ENCODE measurements at regions not wholly inside any gene's neighbourhood (a gene's known extent, or its start where the extent isn't known, plus 50 kb on each side); places are given as distances from the start of the nearest gene placed in this dataset.

DNA sequence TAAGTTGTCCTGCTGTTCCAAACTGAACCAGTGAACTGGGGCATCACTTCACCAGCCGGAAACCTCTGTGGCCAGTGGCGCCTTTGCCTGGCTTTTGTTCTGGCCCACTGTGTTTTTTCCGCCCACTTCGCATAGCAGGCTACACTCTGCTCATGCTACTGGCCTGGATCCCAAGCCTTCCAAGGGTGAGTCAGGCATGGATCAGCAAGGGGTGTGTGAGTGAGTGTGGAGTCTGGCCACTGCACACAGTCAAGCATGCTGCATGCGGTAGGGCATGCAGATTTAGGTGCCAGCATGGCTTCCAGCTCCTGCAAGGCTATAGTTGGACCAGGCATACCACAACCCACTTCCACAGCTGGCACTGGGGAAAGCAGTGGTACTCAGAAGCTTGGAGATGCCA lies 1967.9 kb downstream of the C4orf33 start:
- H2BK120ac ChIP-seq (ENCODE audit: low read depth, low read length): no peak overlapping the region
- H3K27me3 ChIP-seq (ENCODE audit: control insufficient read depth in 3 of 3, insufficient read depth in 3 of 3, low read depth in 1 of 3, low read length in 3 of 3): no peaks in the 10 kb centered on the region
- H3K4me1 ChIP-seq (ENCODE audit: control insufficient read depth in 2 of 2, insufficient read depth in 1 of 2, low read depth in 1 of 2, low read length in 2 of 2): peaks cover 0 to 1% of the 10 kb centered on the region in 2 donors
- H3K9me3 ChIP-seq (replicated peaks in 1 of 2; ENCODE audit: control insufficient read depth in 2 of 2, insufficient read depth in 1 of 2, low read depth in 1 of 2, low read length in 2 of 2): peaks cover 5 to 11% of the 10 kb centered on the region in 2 donors
- no peak overlapping the region for H2AK5ac ChIP-seq (ENCODE audit: low read depth, low read length)
- H3K36me3 ChIP-seq (replicated peaks in 1 of 2; ENCODE audit: control insufficient read depth in 2 of 2, insufficient read depth in 2 of 2, low read length in 2 of 2): no peaks in the 10 kb centered on the region
- WGBS, 2 donors (ENCODE audit: extremely low coverage in 2 of 2, insufficient read length in 2 of 2, insufficient replicate concordance in 1 of 2): no CpG with 5 or more reads among the region's 5 CpGs
- H3K79me1 ChIP-seq (ENCODE audit: low read depth, low read length): no peaks in the 10 kb centered on the region
- H2AFZ ChIP-seq (ENCODE audit: low read length): no peak overlapping the region
- DNase-seq (ENCODE audit: low spot score): no peak
- no peak overlapping the region for H2BK15ac ChIP-seq (ENCODE audit: low read length)
- H2BK12ac ChIP-seq (ENCODE audit: low read length): no peak overlapping the region
- no peak overlapping the region for H4K8ac ChIP-seq (ENCODE audit: low read depth, low read length)
- H3K23ac ChIP-seq (ENCODE audit: low read depth, low read length, poor library complexity): peak overlapping the region; percentile 65
- H3K14ac ChIP-seq (ENCODE audit: low read length): peak overlapping the region; percentile 97
- no peak overlapping the region for H3K4ac ChIP-seq (ENCODE audit: low read length)
- no peak overlapping the region for H2BK5ac ChIP-seq (ENCODE audit: low read length)
- H4K91ac ChIP-seq (ENCODE audit: low read depth, low read length, poor library complexity): no peak overlapping the region
- H3K4me2 ChIP-seq (ENCODE audit: insufficient read depth, low read length, poor library complexity, severe bottlenecking): no peak overlapping the region
- H3K27ac ChIP-seq (replicated peaks; ENCODE audit: low read length): no peak overlapping the region
- H3K4me3 ChIP-seq (ENCODE audit: low read length in 2 of 2): no peak overlapping the region
- peak overlapping the region; percentile 48 for H3K18ac ChIP-seq (ENCODE audit: low read length)
- no peak overlapping the region for H3K9ac ChIP-seq (ENCODE audit: low read depth, low read length, poor library complexity)

DNA sequence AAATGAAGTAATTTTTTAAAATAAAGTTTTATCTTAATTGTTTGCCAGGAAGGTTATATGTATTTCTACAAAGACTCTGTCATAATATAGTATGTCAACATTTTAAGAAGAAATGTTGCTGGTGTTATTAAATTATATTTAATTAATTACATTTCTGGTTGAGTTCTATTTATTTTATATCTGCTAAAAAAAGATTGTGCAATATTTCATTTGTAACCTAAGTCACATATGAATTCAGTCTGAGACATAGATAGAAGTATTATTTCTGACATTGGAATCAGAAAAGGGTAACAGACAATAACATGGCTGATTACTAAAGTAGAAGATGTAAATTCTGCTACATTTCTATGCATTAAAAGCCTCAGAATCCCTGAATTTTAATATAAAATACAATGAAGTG lies 1985.1 kb downstream of the C4orf33 start:
- Histone ChIP-seq H3K36me3 (replicated peaks in 1 of 2; ENCODE audit: control insufficient read depth in 2 of 2, insufficient read depth in 2 of 2, low read length in 2 of 2) (no peaks in the 10 kb centered on the region), H3K9ac (ENCODE audit: low read depth, low read length, poor library complexity) (no peak overlapping the region), H3K4me3 (ENCODE audit: low read length in 2 of 2) (no peak overlapping the region), H2AFZ (ENCODE audit: low read length) (no peak overlapping the region), H2BK120ac (ENCODE audit: low read depth, low read length) (no peak overlapping the region), H3K79me1 (ENCODE audit: low read depth, low read length) (no peaks in the 10 kb centered on the region), H2BK15ac (ENCODE audit: low read length) (no peak overlapping the region), H3K4me1 (ENCODE audit: control insufficient read depth in 2 of 2, insufficient read depth in 1 of 2, low read depth in 1 of 2, low read length in 2 of 2) (no peaks in the 10 kb centered on the region), H3K23ac (ENCODE audit: low read depth, low read length, poor library complexity) (no peak overlapping the region), H3K27me3 (ENCODE audit: control insufficient read depth in 3 of 3, insufficient read depth in 3 of 3, low read depth in 1 of 3, low read length in 3 of 3) (no peaks in the 10 kb centered on the region), H3K14ac (ENCODE audit: low read length) (no peak overlapping the region), H2AK5ac (ENCODE audit: low read depth, low read length) (no peak overlapping the region), H3K4ac (ENCODE audit: low read length) (no peak overlapping the region), H3K9me3 (replicated peaks in 1 of 2; ENCODE audit: control insufficient read depth in 2 of 2, insufficient read depth in 1 of 2, low read depth in 1 of 2, low read length in 2 of 2) (no peaks in the 10 kb centered on the region), H2BK12ac (ENCODE audit: low read length) (no peak overlapping the region), H4K8ac (ENCODE audit: low read depth, low read length) (no peak overlapping the region), H2BK5ac (ENCODE audit: low read length) (no peak overlapping the region), H3K18ac (ENCODE audit: low read length) (no peak overlapping the region), H4K91ac (ENCODE audit: low read depth, low read length, poor library complexity) (no peak overlapping the region), H3K4me2 (ENCODE audit: insufficient read depth, low read length, poor library complexity, severe bottlenecking) (no peak overlapping the region), H3K27ac (replicated peaks; ENCODE audit: low read length) (no peak overlapping the region)
- DNase-seq (ENCODE audit: low spot score): no peak

DNA sequence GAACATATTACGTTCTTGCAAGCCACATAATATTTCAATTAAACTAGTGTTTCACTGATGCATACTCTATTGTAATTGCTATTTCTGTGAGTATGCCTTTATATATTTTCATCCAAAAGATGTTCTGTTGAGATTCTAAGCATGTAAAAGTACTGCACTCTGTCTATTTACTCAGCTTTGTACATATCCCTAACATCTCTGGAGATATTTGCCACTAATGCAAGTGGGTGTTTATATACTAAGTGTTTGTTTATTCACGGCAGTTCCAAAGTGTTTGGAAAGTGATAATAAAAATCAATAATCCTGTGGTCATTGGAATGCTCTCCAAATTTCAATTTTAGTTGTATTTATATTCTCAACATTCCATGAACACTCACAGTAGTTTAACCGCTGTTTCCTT lies 1989.0 kb downstream of the C4orf33 start:
- Histone ChIP-seq H2AFZ (ENCODE audit: low read length) (no peak overlapping the region), H3K9me3 (replicated peaks in 1 of 2; ENCODE audit: control insufficient read depth in 2 of 2, insufficient read depth in 1 of 2, low read depth in 1 of 2, low read length in 2 of 2) (no peaks in the 10 kb centered on the region), H3K27me3 (ENCODE audit: control insufficient read depth in 3 of 3, insufficient read depth in 3 of 3, low read depth in 1 of 3, low read length in 3 of 3) (no peaks in the 10 kb centered on the region), H4K91ac (ENCODE audit: low read depth, low read length, poor library complexity) (no peak overlapping the region), H3K14ac (ENCODE audit: low read length) (no peak overlapping the region), H3K79me1 (ENCODE audit: low read depth, low read length) (no peaks in the 10 kb centered on the region), H3K9ac (ENCODE audit: low read depth, low read length, poor library complexity) (no peak overlapping the region), H2BK120ac (ENCODE audit: low read depth, low read length) (no peak overlapping the region), H3K4me2 (ENCODE audit: insufficient read depth, low read length, poor library complexity, severe bottlenecking) (no peak overlapping the region), H2BK15ac (ENCODE audit: low read length) (no peak overlapping the region), H3K36me3 (replicated peaks in 1 of 2; ENCODE audit: control insufficient read depth in 2 of 2, insufficient read depth in 2 of 2, low read length in 2 of 2) (no peaks in the 10 kb centered on the region), H2BK12ac (ENCODE audit: low read length) (no peak overlapping the region), H3K4ac (ENCODE audit: low read length) (no peak overlapping the region), H3K27ac (replicated peaks; ENCODE audit: low read length) (no peak overlapping the region), H3K23ac (ENCODE audit: low read depth, low read length, poor library complexity) (no peak overlapping the region), H3K4me3 (ENCODE audit: low read length in 2 of 2) (no peak overlapping the region), H3K18ac (ENCODE audit: low read length) (no peak overlapping the region), H3K4me1 (ENCODE audit: control insufficient read depth in 2 of 2, insufficient read depth in 1 of 2, low read depth in 1 of 2, low read length in 2 of 2) (no peaks in the 10 kb centered on the region), H2BK5ac (ENCODE audit: low read length) (no peak overlapping the region), H2AK5ac (ENCODE audit: low read depth, low read length) (no peak overlapping the region), H4K8ac (ENCODE audit: low read depth, low read length) (no peak overlapping the region)
- no CpG with 5 or more reads among the region's 3 CpGs for WGBS, 2 donors (ENCODE audit: extremely low coverage in 2 of 2, insufficient read length in 2 of 2, insufficient replicate concordance in 1 of 2)
- DNase-seq (ENCODE audit: low spot score): no peak

DNA sequence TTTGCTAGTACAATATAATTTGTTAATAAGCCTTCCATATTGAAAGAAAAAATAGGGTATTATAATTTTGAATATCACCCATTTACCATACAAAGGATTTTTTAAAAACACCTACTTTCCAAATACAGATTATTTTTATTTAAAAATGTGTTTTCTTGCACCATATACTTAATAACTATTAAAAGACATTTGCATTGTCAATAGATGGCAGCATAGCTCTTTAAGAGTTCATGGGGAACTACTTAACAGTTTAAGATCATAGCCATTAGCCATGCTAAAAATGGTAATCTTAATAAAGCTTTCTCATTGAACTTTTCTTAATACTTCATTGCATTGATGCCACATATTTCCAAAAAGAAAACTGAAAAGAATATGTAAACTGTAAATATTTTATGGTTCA lies 1995.9 kb downstream of the C4orf33 start:
- H2BK120ac ChIP-seq (ENCODE audit: low read depth, low read length): no peak overlapping the region
- H3K18ac ChIP-seq (ENCODE audit: low read length): no peak overlapping the region
- no peak overlapping the region for H2BK5ac ChIP-seq (ENCODE audit: low read length)
- H2BK12ac ChIP-seq (ENCODE audit: low read length): no peak overlapping the region
- no peak overlapping the region for H4K91ac ChIP-seq (ENCODE audit: low read depth, low read length, poor library complexity)
- H3K14ac ChIP-seq (ENCODE audit: low read length): no peak overlapping the region
- no peak overlapping the region for H3K4ac ChIP-seq (ENCODE audit: low read length)
- H4K8ac ChIP-seq (ENCODE audit: low read depth, low read length): no peak overlapping the region
- H3K36me3 ChIP-seq (replicated peaks in 1 of 2; ENCODE audit: control insufficient read depth in 2 of 2, insufficient read depth in 2 of 2, low read length in 2 of 2): no peaks in the 10 kb centered on the region
- no peaks in the 10 kb centered on the region for H3K27me3 ChIP-seq (ENCODE audit: control insufficient read depth in 3 of 3, insufficient read depth in 3 of 3, low read depth in 1 of 3, low read length in 3 of 3)
- no peak overlapping the region for H3K9ac ChIP-seq (ENCODE audit: low read depth, low read length, poor library complexity)
- no peak overlapping the region for H2AK5ac ChIP-seq (ENCODE audit: low read depth, low read length)
- H3K4me2 ChIP-seq (ENCODE audit: insufficient read depth, low read length, poor library complexity, severe bottlenecking): no peak overlapping the region
- H3K9me3 ChIP-seq (replicated peaks in 1 of 2; ENCODE audit: control insufficient read depth in 2 of 2, insufficient read depth in 1 of 2, low read depth in 1 of 2, low read length in 2 of 2): no peaks in the 10 kb centered on the region
- H3K23ac ChIP-seq (ENCODE audit: low read depth, low read length, poor library complexity): no peak overlapping the region
- no peak overlapping the region for H2BK15ac ChIP-seq (ENCODE audit: low read length)
- H2AFZ ChIP-seq (ENCODE audit: low read length): no peak overlapping the region
- H3K4me3 ChIP-seq (ENCODE audit: low read length in 2 of 2): no peak overlapping the region
- H3K4me1 ChIP-seq (ENCODE audit: control insufficient read depth in 2 of 2, insufficient read depth in 1 of 2, low read depth in 1 of 2, low read length in 2 of 2): no peaks in the 10 kb centered on the region
- peak; percentile 24 for DNase-seq (ENCODE audit: low spot score)
- H3K27ac ChIP-seq (replicated peaks; ENCODE audit: low read length): no peak overlapping the region
- H3K79me1 ChIP-seq (ENCODE audit: low read depth, low read length): no peaks in the 10 kb centered on the region

Measured in neuronal stem cell (in vitro differentiated cells).